ELR (cell line): ENCODE measurements at regions not wholly inside any gene's neighbourhood (a gene's known extent, or its start where the extent isn't known, plus 50 kb on each side); places are given as distances from the start of the nearest gene placed in this dataset.
"Not testable (repeated sequence)": the region's sequence is repeated elsewhere in the genome, so short reads cannot be mapped to it uniquely, and the experiment has no call there.

Source experiments
- DNase-seq: peaks from one replicate; pipeline ENCODE4 v3.0.0-alpha.2; 2015; ENCODE audit warnings: low read depth

DNA sequence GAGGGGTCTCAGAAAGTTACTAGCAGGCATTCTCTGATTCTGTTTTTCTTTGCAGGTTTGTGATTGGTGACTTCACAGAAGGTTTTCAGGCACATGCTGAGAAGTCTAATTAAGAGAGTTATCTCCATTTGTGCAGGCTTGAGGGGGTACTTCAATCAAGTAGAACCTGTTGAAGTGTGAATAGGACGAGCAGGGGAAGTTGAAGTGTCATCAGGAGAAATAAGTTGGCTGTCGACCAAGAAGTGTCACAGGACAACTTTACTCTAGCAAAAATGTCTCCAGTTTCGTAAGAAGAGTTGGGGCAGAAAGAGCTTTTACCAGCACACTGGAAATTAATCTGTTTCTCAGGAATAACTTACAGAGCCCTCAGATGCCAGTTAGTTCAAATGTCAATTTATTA is 576.5 kb upstream of the SLITRK5 start:
- DNase-seq, result no peak

DNA sequence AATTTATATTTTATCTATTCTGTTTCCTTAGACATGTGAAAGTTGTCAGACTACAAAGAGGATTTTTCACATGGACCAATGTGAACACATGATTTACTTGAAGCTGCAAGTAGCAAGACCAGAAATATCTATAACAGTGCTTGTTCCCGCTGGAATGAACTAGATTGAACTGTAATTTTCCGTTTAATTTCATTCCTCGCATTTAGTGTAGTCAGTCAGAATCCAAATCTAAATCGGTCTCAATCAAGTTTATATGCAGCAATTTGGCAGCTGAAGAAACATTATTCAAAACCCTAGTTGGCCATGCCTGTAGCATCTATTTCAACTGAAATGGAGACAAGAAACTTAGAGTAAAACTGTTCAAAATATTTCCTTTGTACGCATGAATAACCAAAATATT is 570.7 kb upstream of the SLITRK5 start:
- DNase-seq, result no peak

DNA sequence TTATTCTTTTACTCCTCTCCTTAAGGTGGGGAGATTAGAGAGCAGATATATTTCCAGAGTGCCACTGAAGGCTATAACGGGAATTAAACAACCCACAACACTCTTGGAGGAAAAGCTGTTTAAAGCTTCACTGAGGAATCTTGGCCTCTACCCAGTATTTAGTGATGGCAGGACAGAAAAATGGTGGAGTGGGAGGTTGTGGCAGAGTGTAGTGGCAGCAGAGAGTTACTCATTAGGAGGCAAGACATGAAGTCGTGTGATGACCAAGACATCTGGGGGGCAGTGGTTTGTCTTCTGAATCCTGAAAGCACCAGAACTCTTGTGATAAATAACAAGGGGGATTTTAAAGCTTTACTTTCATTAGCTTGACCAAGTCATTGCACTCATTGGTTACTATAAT is 563.5 kb upstream of the SLITRK5 start:
- DNase-seq, result no peak

DNA sequence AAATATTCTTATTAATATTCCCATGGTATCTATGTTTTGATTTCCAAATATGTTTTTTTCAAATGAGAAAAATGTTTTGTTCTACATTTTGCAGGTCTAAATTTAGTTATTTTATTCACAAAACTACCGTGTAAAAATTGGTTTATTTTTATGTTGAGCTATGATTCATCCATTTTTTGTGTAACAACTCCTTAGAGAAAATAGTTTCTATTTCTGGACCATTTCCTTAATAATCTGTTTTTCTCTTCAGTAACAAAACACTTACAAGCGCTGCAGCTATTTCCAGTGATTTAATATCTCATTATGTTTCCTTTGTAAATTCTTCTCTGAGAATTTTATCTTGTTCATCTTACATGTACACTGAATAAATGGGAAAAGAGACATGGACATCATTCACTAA is 550.7 kb upstream of the SLITRK5 start:
- no peak for DNase-seq

GRCh38 chr13:87122551-87122950 is 548.6 kb upstream of the SLITRK5 start:
- peak; percentile 86 for DNase-seq

GRCh38 chr13:87123987-87124784 is 547.0 kb upstream of the SLITRK5 start:
- peak; percentile 97 for DNase-seq

- DNase-seq, result no peak
These were observed 546.4 kb upstream of the SLITRK5 start for GRCh38 chr13:87124785-87125074.

GRCh38 chr13:87128036-87128435 is 543.1 kb upstream of the SLITRK5 start:
- DNase-seq, result no peak

GRCh38 chr13:87128491-87128890 is 542.7 kb upstream of the SLITRK5 start:
- DNase-seq, result no peak

DNA sequence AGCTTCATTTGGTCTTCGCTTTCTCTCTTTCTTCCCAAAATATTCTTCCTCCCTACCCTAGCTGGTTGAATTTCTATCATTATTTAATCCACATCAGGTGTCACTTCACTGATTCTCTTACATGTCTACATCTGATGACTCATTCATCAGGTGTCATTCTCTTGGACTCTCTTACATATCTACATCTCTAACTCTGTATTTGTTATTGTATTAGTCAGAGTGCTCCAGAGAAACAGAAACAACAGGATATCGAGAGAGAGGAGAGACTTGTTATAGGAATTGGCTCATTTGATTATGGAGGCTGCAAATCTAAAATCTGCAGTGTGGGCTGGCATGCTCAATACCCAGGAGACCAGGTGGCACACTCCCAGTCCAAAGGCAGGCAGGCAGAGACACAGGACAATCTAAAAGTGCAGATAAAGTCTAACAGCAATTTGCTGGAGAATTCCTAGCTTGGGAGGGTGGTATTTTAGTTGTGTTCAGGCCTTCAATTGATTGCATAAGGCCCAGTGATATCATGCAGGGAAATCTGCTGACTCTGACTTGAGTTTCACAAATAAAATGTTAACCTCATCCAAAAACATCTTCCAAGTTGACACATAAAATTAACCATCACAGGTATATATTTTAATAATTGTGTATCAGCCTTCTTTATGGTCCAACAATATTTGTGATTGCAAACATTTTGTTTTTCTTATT is 541.4 kb upstream of the SLITRK5 start:
- peak; percentile 60 for DNase-seq

DNA sequence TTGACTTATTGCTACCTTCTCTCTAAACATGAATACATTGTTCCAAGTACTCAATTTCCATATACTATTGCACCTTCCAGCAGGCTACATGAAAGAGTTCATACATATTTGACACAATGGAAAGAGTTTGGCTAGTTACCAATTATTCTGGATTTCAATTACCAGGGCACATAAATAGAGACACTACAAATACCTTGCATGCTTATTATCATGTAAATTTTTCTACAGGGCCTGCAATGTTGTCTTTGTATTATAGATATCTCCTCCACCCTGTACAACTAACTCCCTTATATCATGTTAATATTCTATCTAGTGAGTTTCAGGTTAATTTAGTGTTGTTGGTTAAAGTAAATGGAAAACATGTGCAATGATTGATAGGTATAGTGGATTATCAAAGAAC is 540.7 kb upstream of the SLITRK5 start:
- no peak for DNase-seq

- DNase-seq, result no peak
These were observed 539.6 kb upstream of the SLITRK5 start for GRCh38 chr13:87131611-87132010.

DNA sequence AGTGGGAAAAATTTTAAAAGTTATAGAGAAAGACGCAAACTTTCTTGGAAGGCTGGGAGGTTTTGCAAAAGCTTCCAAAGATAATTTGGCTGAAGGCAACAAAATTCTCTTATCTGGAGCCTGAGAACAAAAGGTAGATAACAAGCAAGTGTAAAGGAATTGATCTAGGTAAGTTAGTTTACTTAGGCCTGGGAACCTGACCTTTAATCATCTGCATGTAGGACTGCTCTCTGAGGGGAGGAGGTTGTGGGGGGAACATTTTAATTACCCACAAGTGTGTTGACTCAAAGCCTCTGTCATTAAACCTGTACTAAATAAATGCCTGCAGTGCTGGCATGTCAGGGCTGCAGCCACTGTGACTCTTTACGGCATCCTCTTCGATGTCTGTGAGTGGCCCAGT is 532.3 kb upstream of the SLITRK5 start:
- no peak for DNase-seq

GRCh38 chr13:87147076-87147475 is 524.1 kb upstream of the SLITRK5 start:
- peak; percentile 85 for DNase-seq

- no peak for DNase-seq
These were observed 517.8 kb upstream of the SLITRK5 start for GRCh38 chr13:87153371-87153770.

- no peak for DNase-seq
These were observed 504.8 kb upstream of the SLITRK5 start for GRCh38 chr13:87166348-87166747.

DNA sequence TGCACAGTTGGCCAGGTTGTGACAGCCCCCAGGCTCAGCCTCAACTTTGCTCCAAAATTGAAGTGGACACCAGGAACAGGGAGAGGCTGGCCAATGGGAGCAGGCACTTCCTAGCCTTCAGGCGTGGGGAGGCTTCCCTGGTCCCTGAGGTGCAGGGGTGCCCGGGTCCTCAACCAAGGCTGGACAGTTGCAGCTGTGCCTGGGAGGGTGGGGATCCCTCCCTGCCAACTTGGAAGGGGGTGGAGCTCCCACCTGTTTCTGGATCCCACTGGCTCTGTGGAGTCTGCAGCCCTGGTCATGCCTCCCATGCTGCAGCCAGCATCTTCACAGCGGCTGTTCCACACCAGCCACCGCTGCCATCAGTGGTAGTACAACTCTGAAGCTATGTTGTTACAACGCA is 502.8 kb upstream of the SLITRK5 start:
- no peak for DNase-seq

DNA sequence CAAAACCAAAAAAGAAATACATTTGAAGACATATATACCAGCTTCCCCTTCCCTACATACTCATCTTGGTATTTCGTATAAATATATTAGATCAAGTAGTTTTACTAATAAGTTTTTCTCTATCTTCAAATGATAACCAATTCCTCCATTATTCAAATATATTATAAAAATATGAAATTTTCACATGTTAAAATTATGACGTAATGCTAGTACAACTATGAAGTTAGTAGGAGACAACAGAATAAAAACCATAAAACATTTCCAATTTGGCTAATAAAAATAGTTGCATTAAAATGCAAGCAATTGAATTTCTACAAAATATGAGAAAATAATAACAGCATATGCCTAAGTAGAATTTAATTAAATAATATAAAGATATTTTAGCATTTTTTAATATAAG is 501.8 kb upstream of the SLITRK5 start:
- DNase-seq, result no peak

DNA sequence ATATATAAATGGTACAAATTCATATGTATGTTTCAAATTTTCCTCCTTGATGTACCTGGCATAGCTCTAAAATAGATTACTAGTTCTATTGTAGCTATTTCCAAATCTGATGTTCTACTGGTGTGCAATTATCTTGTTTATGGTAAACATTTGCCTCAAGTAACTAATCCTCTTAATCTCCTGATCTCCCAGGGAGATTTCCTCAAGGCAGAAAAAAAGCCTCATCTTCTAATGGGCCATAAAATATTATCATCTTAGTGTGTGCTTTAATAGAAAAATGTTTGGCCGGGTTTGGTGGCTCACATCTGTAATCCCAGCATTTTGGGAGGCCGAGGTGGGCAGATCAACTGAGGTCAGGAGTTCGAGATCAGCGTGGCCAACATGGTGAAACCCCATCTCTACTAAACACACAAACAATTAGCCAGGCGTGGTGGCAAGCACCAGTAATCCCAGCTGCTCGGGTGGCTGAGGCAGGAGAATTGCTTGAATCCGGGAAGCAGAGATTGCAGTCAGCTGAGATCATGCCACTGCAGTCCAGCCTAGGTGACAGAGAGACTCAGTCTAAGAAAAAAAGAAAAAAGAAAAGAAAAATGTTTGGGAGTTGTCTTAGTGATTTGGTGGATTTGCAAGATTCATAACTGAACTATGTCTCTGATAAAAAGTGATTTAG is 498.9 kb upstream of the SLITRK5 start:
- peak; percentile 42 for DNase-seq

- DNase-seq, result not testable (repeated sequence)
These were observed 486.0 kb upstream of the SLITRK5 start for GRCh38 chr13:87185138-87185537.

DNA sequence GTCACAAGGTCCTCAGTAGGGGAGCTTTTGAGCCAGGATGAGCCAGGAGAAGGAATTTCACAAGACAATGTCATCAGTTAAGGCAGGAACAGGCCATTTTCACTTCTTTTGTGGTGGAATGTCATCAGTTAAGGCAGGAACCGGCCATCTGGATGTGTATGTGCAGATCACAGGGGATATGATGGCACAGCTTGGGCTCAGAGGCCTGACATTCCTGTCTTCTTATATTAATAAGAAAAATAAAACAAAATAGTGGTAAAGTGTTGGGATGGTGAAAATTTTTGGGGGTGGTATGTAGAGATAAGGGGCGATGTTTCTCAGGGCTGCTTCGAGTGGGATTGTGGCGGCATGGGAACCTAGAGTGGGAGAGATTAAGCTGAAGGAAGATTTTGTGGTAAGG is 484.5 kb upstream of the SLITRK5 start:
- DNase-seq, result not testable (repeated sequence)

- not testable (repeated sequence) for DNase-seq
These were observed 479.7 kb upstream of the SLITRK5 start for GRCh38 chr13:87191485-87191884.

GRCh38 chr13:87198371-87198770 is 472.8 kb upstream of the SLITRK5 start:
- DNase-seq, result peak; percentile 33
